Suprapubic skin (tissue), 4 donors: ENCODE measurements at regions not wholly inside any gene's neighbourhood (a gene's known extent, or its start where the extent isn't known, plus 50 kb on each side); places are given as distances from the start of the nearest gene placed in this dataset.

Experiments used
- DNase-seq, 2 donors: peaks; one replicate each; pipeline ENCODE4 v3.0.0-alpha.2; 2019; ENCODE audit warnings: low spot score in 2 of 2
- H3K27ac ChIP-seq: fragments of 200-600 bp; sonication (generic); one replicate; pipeline ENCODE4 v1.5.1; 2019
- H3K27me3 ChIP-seq: fragments of 200-600 bp; sonication (generic); one replicate; pipeline ENCODE4 v1.5.1; 2019
- H3K36me3 ChIP-seq: fragments of 200-600 bp; sonication (generic); one replicate; pipeline ENCODE4 v1.5.1; 2019
- H3K4me1 ChIP-seq: fragments of 200-600 bp; sonication (generic); one replicate; pipeline ENCODE4 v1.5.1; 2019
- H3K4me3 ChIP-seq: fragments of 200-600 bp; sonication (generic); one replicate; pipeline ENCODE4 v1.5.1; 2019; ENCODE audit warnings: mild to moderate bottlenecking
- H3K9me3 ChIP-seq: fragments of 200-600 bp; sonication (generic); one replicate; pipeline ENCODE4 v1.5.1; 2019
- CTCF ChIP-seq, 2 donors: fragments of 200-600 bp in 1 of 2; fragments of 450-650 bp in 1 of 2; sonication (generic) in 1 of 2; IDR thresholded peaks; one replicate each; pipeline ENCODE4 v1.5.1; 2016 to 2019; ENCODE audit warnings: antibody characterized with exemption in 2 of 2, mild to moderate bottlenecking in 1 of 2, moderate library complexity in 1 of 2
- EP300 ChIP-seq: sonication (generic); formaldehyde crosslinking; IDR thresholded peaks from one replicate; pipeline ENCODE4 v1.6.1; 2017; ENCODE audit warnings: antibody characterized with exemption
- POLR2A ChIP-seq, 2 donors: fragments of 450-650 bp; IDR thresholded peaks; one replicate each; pipeline ENCODE4 v1.6.1; 2017; ENCODE audit warnings: antibody characterized with exemption in 2 of 2, mild to moderate bottlenecking in 2 of 2, moderate library complexity in 2 of 2
- POLR2AphosphoS5 ChIP-seq, 3 donors: sonication (generic); formaldehyde crosslinking; IDR thresholded peaks; one replicate each; pipeline ENCODE4 v1.6.1; 2017; ENCODE audit warnings: antibody characterized with exemption in 3 of 3
- WGBS: methylation state at CpG from one replicate; pipeline ENCODE4 v1.1.5; 2018; 5-methylcytosine and 5-hydroxymethylcytosine counted together

DNA sequence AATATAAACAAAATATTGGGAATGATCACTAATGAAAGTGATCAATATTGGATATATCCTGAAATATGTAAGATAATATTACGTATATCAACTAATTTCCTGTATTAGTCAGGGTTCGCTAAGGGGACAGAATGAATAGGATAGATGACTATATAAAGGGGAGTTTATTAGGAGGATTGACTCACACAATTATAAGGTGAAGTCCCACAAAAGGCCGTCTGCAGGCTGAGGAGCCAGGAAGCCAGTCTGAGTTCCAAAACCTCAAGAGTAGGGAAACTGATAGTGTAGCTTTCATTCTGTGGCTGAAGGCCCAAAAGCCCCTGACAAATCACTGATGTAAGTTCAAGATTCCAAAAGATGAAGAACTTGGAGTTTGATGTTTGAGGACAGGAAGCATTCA lies 561.1 kb downstream of the PRDM9 start:
- no peak for TF ChIP-seq CTCF (IDR thresholded peaks at IDR 0.05)
- no peak for TF ChIP-seq POLR2A (IDR thresholded peaks at IDR 0.05)
- TF ChIP-seq POLR2AphosphoS5 (IDR thresholded peaks at IDR 0.05) = no peak
- TF ChIP-seq EP300 = no peak
- Histone ChIP-seq H3K27ac (no peak overlapping the region), H3K4me3 (no peak overlapping the region), H3K4me1 (no peaks in the 10 kb centered on the region), H3K36me3 (no peaks in the 10 kb centered on the region), H3K27me3 (no peaks in the 10 kb centered on the region), H3K9me3 (no peaks in the 10 kb centered on the region)
- DNase-seq = no peak
- 80% methylated on average over 3 of the region's 3 CpGs for whole genome bisulfite sequencing

DNA sequence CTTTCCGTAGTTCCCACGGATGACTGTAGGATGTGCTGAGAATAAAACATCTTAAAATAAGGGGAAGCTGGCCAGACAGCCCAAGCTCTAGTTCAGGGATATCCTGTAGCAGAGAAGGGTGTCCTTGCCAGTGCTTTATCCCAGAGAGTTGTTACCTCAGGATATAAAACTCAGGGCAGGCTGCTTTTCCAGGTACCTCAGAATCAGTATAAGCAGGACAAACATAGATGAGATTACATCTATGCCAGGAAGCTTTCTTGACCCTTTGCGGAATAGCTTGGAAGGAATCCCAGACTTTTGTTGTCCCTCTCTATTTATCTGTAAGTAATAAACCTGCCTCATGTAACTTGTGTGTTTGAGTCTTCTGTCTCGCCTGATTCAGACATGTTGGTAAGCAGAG lies 565.7 kb downstream of the PRDM9 start:
- H3K36me3 ChIP-seq = no peaks in the 10 kb centered on the region

DNA sequence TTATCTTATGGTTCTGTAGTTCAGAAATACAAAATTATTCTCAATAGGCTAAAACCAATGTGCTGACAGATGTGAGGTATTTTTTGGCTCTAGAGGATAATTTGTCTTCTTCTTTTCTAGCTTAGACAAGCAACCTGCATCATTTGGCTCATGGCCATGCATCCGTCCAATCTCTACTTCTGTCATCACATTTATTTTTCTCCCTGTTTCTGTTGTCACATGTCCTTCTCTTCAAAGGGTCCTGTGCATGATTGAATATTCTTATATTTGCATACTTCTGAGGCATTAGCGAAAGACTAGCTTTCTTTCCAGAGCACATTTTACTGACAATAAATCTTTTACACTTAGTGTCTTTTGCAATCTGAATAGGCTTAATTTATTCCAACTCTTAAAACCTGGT lies 564.7 kb downstream of the CDH10 start:
- Histone ChIP-seq H3K27me3 (no peaks in the 10 kb centered on the region), H3K36me3 (no peaks in the 10 kb centered on the region), H3K4me1 (no peaks in the 10 kb centered on the region), H3K4me3 (no peak overlapping the region), H3K27ac (no peak overlapping the region), H3K9me3 (no peaks in the 10 kb centered on the region)
- no peak for DNase-seq
- 27% methylated on average over 2 of the region's 2 CpGs for WGBS
- TF ChIP-seq POLR2A (IDR thresholded peaks at IDR 0.05) = no peak
- no peak for TF ChIP-seq POLR2AphosphoS5 (IDR thresholded peaks at IDR 0.05)
- TF ChIP-seq EP300 = no peak
- no peak for TF ChIP-seq CTCF (IDR thresholded peaks at IDR 0.05)

More for the DNA sequence above, 565.7 kb downstream of the PRDM9 start:
- no peak for TF ChIP-seq CTCF (IDR thresholded peaks at IDR 0.05)
- TF ChIP-seq POLR2AphosphoS5 (IDR thresholded peaks at IDR 0.05) = no peak
- TF ChIP-seq POLR2A (IDR thresholded peaks at IDR 0.05) = no peak
- TF ChIP-seq EP300 = no peak
- Histone ChIP-seq H3K9me3 (no peaks in the 10 kb centered on the region), H3K4me3 (no peak overlapping the region), H3K27me3 (no peaks in the 10 kb centered on the region), H3K4me1 (no peaks in the 10 kb centered on the region), H3K27ac (no peak overlapping the region)
- 71% methylated on average over 4 of the region's 4 CpGs for WGBS
- DNase-seq = no peak

GRCh38 chr5:24094081-24094679 lies 550.6 kb downstream of the CDH10 start:
- H3K27me3 ChIP-seq = no peaks in the 10 kb centered on the region
- no peaks in the 10 kb centered on the region for H3K9me3 ChIP-seq
- DNase-seq = no peak
- H3K4me3 ChIP-seq = no peak overlapping the region
- TF ChIP-seq POLR2AphosphoS5 (IDR thresholded peaks at IDR 0.05) = no peak
- TF ChIP-seq POLR2A (IDR thresholded peaks at IDR 0.05) = no peak
- no peak for TF ChIP-seq CTCF (IDR thresholded peaks at IDR 0.05)
- TF ChIP-seq EP300 = no peak
- no peak overlapping the region for H3K27ac ChIP-seq
- 74% methylated on average over 8 of the region's 8 CpGs for WGBS
- H3K36me3 ChIP-seq = no peaks in the 10 kb centered on the region
- no peaks in the 10 kb centered on the region for H3K4me1 ChIP-seq

DNA sequence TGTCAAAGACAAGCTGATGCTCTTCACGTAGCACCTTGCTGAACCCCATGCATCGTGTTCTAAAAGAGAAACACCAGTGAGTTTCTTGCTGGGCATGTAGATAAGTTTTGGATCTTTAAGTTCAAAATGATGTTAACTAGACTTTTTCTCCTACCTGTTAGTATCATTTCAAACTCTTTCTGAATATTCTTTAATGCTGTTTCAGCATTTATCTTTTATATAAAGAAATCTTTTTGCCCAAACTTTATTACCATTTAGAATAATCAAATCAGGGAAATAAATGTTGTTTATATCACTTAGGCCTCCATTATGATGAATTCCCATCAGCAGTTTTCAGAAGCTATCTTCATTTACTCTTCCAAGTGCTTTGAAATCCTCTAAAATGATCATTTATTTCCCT lies 542.8 kb downstream of the CDH10 start:
- DNase-seq = no peak
- H3K27ac ChIP-seq = no peak overlapping the region
- TF ChIP-seq CTCF (IDR thresholded peaks at IDR 0.05) = no peak
- no peak for TF ChIP-seq POLR2AphosphoS5 (IDR thresholded peaks at IDR 0.05)
- TF ChIP-seq POLR2A (IDR thresholded peaks at IDR 0.05) = no peak
- TF ChIP-seq EP300 = no peak
- H3K4me3 ChIP-seq = no peak overlapping the region
- H3K9me3 ChIP-seq = no peaks in the 10 kb centered on the region
- no peaks in the 10 kb centered on the region for H3K4me1 ChIP-seq
- 79% methylated on average over 2 of the region's 2 CpGs for WGBS
- no peaks in the 10 kb centered on the region for H3K36me3 ChIP-seq
- H3K27me3 ChIP-seq = no peaks in the 10 kb centered on the region
